ENCODE measurements at regions not wholly inside any gene's neighbourhood (a gene's known extent, or its start where the extent isn't known, plus 50 kb on each side); places are given as distances from the start of the nearest gene placed in this dataset.
A peak's percentile ranks its signal among the peaks of the same experiment; 100 is the strongest.

- peak; percentile 27 for DNase-seq (ENCODE audit: low read depth)
- H3K4me3 ChIP-seq (ENCODE audit: low read depth, low read length), result no peak overlapping the region
- no peak for TF ChIP-seq CTCF (conservative IDR thresholded peaks at IDR 0.05; ENCODE audit: low read depth, low read length)
Measured at GRCh38 chr7:115113776-115114175, 191.9 kb downstream of the MDFIC start.

- TF ChIP-seq CTCF (conservative IDR thresholded peaks at IDR 0.05; ENCODE audit: low read depth, low read length), result no peak
- no peak overlapping the region for H3K4me3 ChIP-seq (ENCODE audit: low read depth, low read length)
Measured at GRCh38 chr7:115113131-115113530, 191.2 kb downstream of the MDFIC start.

GRCh38 chr7:115110523-115110922 lies 188.6 kb downstream of the MDFIC start:
- no peak overlapping the region for H3K4me3 ChIP-seq (ENCODE audit: low read depth, low read length)
- DNase-seq (ENCODE audit: low read depth), result no peak
- no peak for TF ChIP-seq CTCF (conservative IDR thresholded peaks at IDR 0.05; ENCODE audit: low read depth, low read length)

More at GRCh38 chr7:115113131-115113530, 191.2 kb downstream of the MDFIC start:
- no peak for DNase-seq (ENCODE audit: low read depth)

- H3K4me3 ChIP-seq (ENCODE audit: low read depth, low read length), result no peak overlapping the region
- DNase-seq (ENCODE audit: low read depth), result no peak
- TF ChIP-seq CTCF (conservative IDR thresholded peaks at IDR 0.05; ENCODE audit: low read depth, low read length), result no peak
Measured at GRCh38 chr7:115106316-115106715, 184.4 kb downstream of the MDFIC start.

GRCh38 chr7:115102738-115103137 lies 180.8 kb downstream of the MDFIC start:
- no peak overlapping the region for H3K4me3 ChIP-seq (ENCODE audit: low read depth, low read length)
- no peak for DNase-seq (ENCODE audit: low read depth)
- TF ChIP-seq CTCF (conservative IDR thresholded peaks at IDR 0.05; ENCODE audit: low read depth, low read length), result no peak

- DNase-seq (ENCODE audit: low read depth), result no peak
- no peak for TF ChIP-seq CTCF (conservative IDR thresholded peaks at IDR 0.05; ENCODE audit: low read depth, low read length)
- H3K4me3 ChIP-seq (ENCODE audit: low read depth, low read length), result no peak overlapping the region
Measured at GRCh38 chr7:115101199-115101598, 179.3 kb downstream of the MDFIC start.

- DNase-seq (ENCODE audit: low read depth), result peak; percentile 86
- no peak overlapping the region for H3K4me3 ChIP-seq (ENCODE audit: low read depth, low read length)
- TF ChIP-seq CTCF (conservative IDR thresholded peaks at IDR 0.05; ENCODE audit: low read depth, low read length), result peak; percentile 28
Measured at GRCh38 chr7:115099906-115100305, 178.0 kb downstream of the MDFIC start.

Data from choroid plexus epithelial cell (primary cell).